HepG2 (cell line): ENCODE measurements at regions not wholly inside any gene's neighbourhood (a gene's known extent, or its start where the extent isn't known, plus 50 kb on each side); places are given as distances from the start of the nearest gene placed in this dataset.

Experiments
- EEA1 ChIP-seq: sonication (generic); formaldehyde crosslinking; IDR thresholded peaks from 2 replicates; pipeline ENCODE4 v1.5.1; 2020; ENCODE audit warnings: mild to moderate bottlenecking, missing genetic modification reagents, borderline replicate concordance
- REPIN1 ChIP-seq: sonication (generic); formaldehyde crosslinking; IDR thresholded peaks from 2 replicates; pipeline ENCODE4 v1.8.0; 2022; ENCODE audit warnings: missing genetic modification reagents, low read depth, mild to moderate bottlenecking, borderline replicate concordance
- SALL1 ChIP-seq: sonication (generic); formaldehyde crosslinking; IDR thresholded peaks from 2 replicates; pipeline ENCODE4 v1.8.0; 2022; ENCODE audit warnings: mild to moderate bottlenecking, missing genetic modification reagents
- TOPORS ChIP-seq: sonication (generic); formaldehyde crosslinking; IDR thresholded peaks from 2 replicates; pipeline ENCODE4 v1.8.0; 2023; ENCODE audit warnings: mild to moderate bottlenecking, missing genetic modification reagents
- ZBTB39 ChIP-seq: sonication (generic); formaldehyde crosslinking; IDR thresholded peaks from 2 replicates; pipeline ENCODE4 v1.5.0; 2020; ENCODE audit warnings: missing genetic modification reagents
- ZNF264 ChIP-seq: sonication (generic); formaldehyde crosslinking; IDR thresholded peaks from 2 replicates; pipeline ENCODE4 v1.4.0; 2020; ENCODE audit warnings: missing genetic modification reagents
- ZNF564 ChIP-seq: sonication (generic); formaldehyde crosslinking; IDR thresholded peaks from 2 replicates; pipeline ENCODE4 v1.8.1; 2023; ENCODE audit warnings: mild to moderate bottlenecking, missing genetic modification reagents
- ZNF605 ChIP-seq: sonication (generic); formaldehyde crosslinking; IDR thresholded peaks from 2 replicates; pipeline ENCODE4 v1.8.0; 2022; ENCODE audit warnings: mild to moderate bottlenecking, missing genetic modification reagents
- ZNF646 ChIP-seq: sonication (generic); formaldehyde crosslinking; IDR thresholded peaks from 2 replicates; pipeline ENCODE4 v1.9.0; 2021; ENCODE audit warnings: mild to moderate bottlenecking, missing genetic modification reagents
- ZNF800 ChIP-seq: sonication (generic); formaldehyde crosslinking; IDR thresholded peaks from 2 replicates; pipeline ENCODE4 v1.4.0; 2020; ENCODE audit warnings: missing genetic modification reagents

- no peak for TF ChIP-seq ZNF646
- no peak for TF ChIP-seq ZBTB39
- no peak for TF ChIP-seq ZNF564
- no peak for TF ChIP-seq EEA1
- no peak for TF ChIP-seq TOPORS (CRISPR knock-in tag)
- no peak for TF ChIP-seq ZNF800
- TF ChIP-seq REPIN1, result no peak
- TF ChIP-seq SALL1 (CRISPR knock-in tag), result peak; percentile 42; the same call in 1 of the 2 replicates
- no peak for TF ChIP-seq ZNF605
- TF ChIP-seq ZNF264 (CRISPR knock-in tag), result no peak
Observed at GRCh38 chr2:94762600-94762999, 108.6 kb upstream of the TEKT4 start (continued).
